DMS79 treated with DMSO at 0.1 percent for 48 hours (cell line): ENCODE measurements at regions not wholly inside any gene's neighbourhood (a gene's known extent, or its start where the extent isn't known, plus 50 kb on each side); places are given as distances from the start of the nearest gene placed in this dataset.

Experiments
- DNase-seq: peaks from one replicate; lab custom pipeline; 2025; lab: John Stamatoyannopoulos, UW

GRCh38 chr12:24723759-24724158, 225.1 kb downstream of the BCAT1 start:
- no peak for DNase-seq

- DNase-seq: no peak
Measured at GRCh38 chr12:24721191-24721590, 227.7 kb downstream of the BCAT1 start.

GRCh38 chr12:24719293-24719721, 229.6 kb downstream of the BCAT1 start:
- no peak for DNase-seq

GRCh38 chr12:24718617-24719016, 230.3 kb downstream of the BCAT1 start:
- DNase-seq: no peak

GRCh38 chr12:24714237-24714636, 234.7 kb downstream of the BCAT1 start:
- no peak for DNase-seq

GRCh38 chr12:24711056-24712008, 237.6 kb downstream of the BCAT1 start:
- DNase-seq: no peak

GRCh38 chr12:24709216-24709615, 239.7 kb downstream of the BCAT1 start:
- no peak for DNase-seq

- no peak for DNase-seq
Measured at GRCh38 chr12:24708718-24709117, 240.2 kb downstream of the BCAT1 start.

GRCh38 chr12:24708043-24708442, 240.9 kb downstream of the BCAT1 start:
- DNase-seq: no peak

- no peak for DNase-seq
Measured at GRCh38 chr12:24707334-24707733, 241.6 kb downstream of the BCAT1 start.

GRCh38 chr12:24705741-24706358, 243.1 kb downstream of the BCAT1 start:
- no peak for DNase-seq

GRCh38 chr12:24705216-24705615, 243.7 kb downstream of the BCAT1 start:
- DNase-seq: no peak

- no peak for DNase-seq
Measured at GRCh38 chr12:24701343-24701742, 247.6 kb downstream of the BCAT1 start.

- no peak for DNase-seq
Measured at GRCh38 chr12:24698972-24699371, 249.9 kb downstream of the BCAT1 start.

- DNase-seq: no peak
Measured at GRCh38 chr12:24697769-24698168, 251.1 kb downstream of the BCAT1 start.

- DNase-seq: no peak
Measured at GRCh38 chr12:24697295-24697694, 251.6 kb downstream of the BCAT1 start.

GRCh38 chr12:24696800-24697199, 252.1 kb downstream of the BCAT1 start:
- no peak for DNase-seq

- no peak for DNase-seq
Measured at GRCh38 chr12:24695657-24696329, 253.1 kb downstream of the BCAT1 start.

GRCh38 chr12:24695103-24695502, 253.8 kb downstream of the BCAT1 start:
- no peak for DNase-seq

- no peak for DNase-seq
Measured at GRCh38 chr12:24688601-24689000, 260.3 kb downstream of the BCAT1 start.

GRCh38 chr12:24681570-24681969, 267.3 kb downstream of the BCAT1 start:
- no peak for DNase-seq

- DNase-seq: no peak
Measured at GRCh38 chr12:24679126-24679525, 269.8 kb downstream of the BCAT1 start.

GRCh38 chr12:24678436-24678835, 270.5 kb downstream of the BCAT1 start:
- DNase-seq: no peak
